ENCODE measurements at regions not wholly inside any gene's neighbourhood (a gene's known extent, or its start where the extent isn't known, plus 50 kb on each side); places are given as distances from the start of the nearest gene placed in this dataset.

DNA sequence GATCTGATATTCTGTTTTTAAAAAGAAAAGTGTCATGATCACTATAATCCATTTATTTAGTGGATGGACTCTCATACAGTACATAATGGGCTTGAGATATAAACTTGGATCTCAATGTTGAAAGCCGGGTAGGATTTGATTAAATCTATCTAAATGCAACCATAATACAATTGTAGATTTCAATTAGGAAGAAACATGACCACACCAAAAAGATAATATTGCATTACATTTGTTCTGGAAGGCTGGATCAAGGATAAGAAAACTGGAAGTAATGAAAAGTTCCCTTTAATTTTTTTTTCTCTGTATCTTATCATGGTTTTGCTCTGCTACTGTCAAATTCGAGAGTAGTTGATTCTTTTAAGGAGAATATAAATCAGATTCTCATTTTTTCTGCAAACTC, 51.3 kb upstream of the UFL1 start:
- TF ChIP-seq POLR2A (IDR thresholded peaks at IDR 0.05; ENCODE audit: low read length), result no peak
- no peak for TF ChIP-seq GATA1 (IDR thresholded peaks at IDR 0.05; ENCODE audit: low read depth, low read length)
